ENCODE measurements at regions not wholly inside any gene's neighbourhood (a gene's known extent, or its start where the extent isn't known, plus 50 kb on each side); places are given as distances from the start of the nearest gene placed in this dataset.

DNA sequence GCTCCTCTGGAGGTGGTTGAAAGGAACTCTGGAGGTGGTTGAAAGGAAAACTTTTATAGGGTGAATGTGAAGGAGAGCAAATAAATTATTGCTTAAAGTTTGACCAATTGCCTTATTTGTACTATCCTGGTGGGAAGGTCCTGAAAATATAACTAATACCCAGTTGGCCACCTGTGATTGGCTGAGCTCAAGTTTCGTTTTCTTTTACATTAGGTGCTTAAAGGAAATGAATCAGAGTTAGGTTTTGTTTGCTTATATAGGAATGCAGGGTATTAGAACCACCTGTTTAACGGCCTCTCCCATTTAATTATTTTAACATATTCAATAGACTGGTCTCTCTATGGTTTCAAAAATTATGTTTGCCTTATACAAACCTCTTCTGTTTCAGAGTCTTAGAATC lies 497.6 kb downstream of the PRR32 start:
- no peak for TF ChIP-seq POLR2A (IDR thresholded peaks at IDR 0.05; ENCODE audit: low read depth, low read length)
- no peak for TF ChIP-seq POLR2AphosphoS5 (IDR thresholded peaks at IDR 0.05; ENCODE audit: low read depth, low read length)

Data from GM12891 (cell line).